HepG2 (cell line): ENCODE measurements at regions not wholly inside any gene's neighbourhood (a gene's known extent, or its start where the extent isn't known, plus 50 kb on each side); places are given as distances from the start of the nearest gene placed in this dataset.

Experiments used
- CREB1 ChIP-seq, 2 experiments: fragments of 450-650 bp in 1 of 2; IDR thresholded peaks; 2 replicates each; pipeline ENCODE4 v1.6.1; 2016 to 2017; ENCODE audit warnings: control low read depth in 1 of 2, mild to moderate bottlenecking in 1 of 2, missing compliant biosample characterization in 1 of 2, missing genetic modification characterization in 1 of 2
- ESRRA ChIP-seq: sonication (generic); formaldehyde crosslinking; IDR thresholded peaks from 2 replicates; pipeline ENCODE4 v1.5.1; 2020; ENCODE audit warnings: mild to moderate bottlenecking, low read depth, missing genetic modification reagents
- JUN ChIP-seq: sonication (generic); formaldehyde crosslinking; IDR thresholded peaks from 2 replicates; pipeline ENCODE4 v1.4.0; 2020; ENCODE audit warnings: mild to moderate bottlenecking, missing genetic modification reagents
- TOPORS ChIP-seq: sonication (generic); formaldehyde crosslinking; IDR thresholded peaks from 2 replicates; pipeline ENCODE4 v1.8.0; 2023; ENCODE audit warnings: mild to moderate bottlenecking, missing genetic modification reagents
- ZNF615 ChIP-seq: sonication (generic); formaldehyde crosslinking; IDR thresholded peaks from 2 replicates; pipeline ENCODE4 v1.5.0; 2020; ENCODE audit warnings: mild to moderate bottlenecking, missing genetic modification reagents, borderline replicate concordance
- ZNF670 ChIP-seq: sonication (generic); formaldehyde crosslinking; IDR thresholded peaks from 2 replicates; pipeline ENCODE4 v1.8.0; 2022; ENCODE audit warnings: mild to moderate bottlenecking, missing genetic modification reagents, borderline replicate concordance
- ZNF724P ChIP-seq: sonication (generic); formaldehyde crosslinking; IDR thresholded peaks from 2 replicates; pipeline ENCODE4 v1.8.0; 2022; ENCODE audit warnings: missing genetic modification reagents, borderline replicate concordance
- TF ChIP-seq, protein P1 (sequence below): sonication (generic); formaldehyde crosslinking; IDR thresholded peaks from 2 replicates; pipeline ENCODE4 v1.4.0; 2020; ENCODE audit warnings: missing genetic modification reagents
- TF ChIP-seq, protein P2 (sequence below): IDR thresholded peaks from 2 replicates; pipeline ENCODE4 v1.6.1; 2016; ENCODE audit warnings: missing biosample characterization, missing genetic modification reagents, low read depth
- TF ChIP-seq, protein P3 (sequence below): sonication (generic); formaldehyde crosslinking; IDR thresholded peaks from 2 replicates; pipeline ENCODE4 v1.5.1; 2020; ENCODE audit warnings: mild to moderate bottlenecking, missing genetic modification reagents
- TF ChIP-seq, protein P4 (sequence below): IDR thresholded peaks from 2 replicates; pipeline ENCODE4 v1.6.1; 2012; ENCODE audit warnings: inconsistent platforms
- TF ChIP-seq, protein P5 (sequence below): sonication (generic); formaldehyde crosslinking; IDR thresholded peaks from 2 replicates; pipeline ENCODE4 v1.5.0; 2020; ENCODE audit warnings: mild to moderate bottlenecking, missing genetic modification reagents, moderate library complexity

DNA sequence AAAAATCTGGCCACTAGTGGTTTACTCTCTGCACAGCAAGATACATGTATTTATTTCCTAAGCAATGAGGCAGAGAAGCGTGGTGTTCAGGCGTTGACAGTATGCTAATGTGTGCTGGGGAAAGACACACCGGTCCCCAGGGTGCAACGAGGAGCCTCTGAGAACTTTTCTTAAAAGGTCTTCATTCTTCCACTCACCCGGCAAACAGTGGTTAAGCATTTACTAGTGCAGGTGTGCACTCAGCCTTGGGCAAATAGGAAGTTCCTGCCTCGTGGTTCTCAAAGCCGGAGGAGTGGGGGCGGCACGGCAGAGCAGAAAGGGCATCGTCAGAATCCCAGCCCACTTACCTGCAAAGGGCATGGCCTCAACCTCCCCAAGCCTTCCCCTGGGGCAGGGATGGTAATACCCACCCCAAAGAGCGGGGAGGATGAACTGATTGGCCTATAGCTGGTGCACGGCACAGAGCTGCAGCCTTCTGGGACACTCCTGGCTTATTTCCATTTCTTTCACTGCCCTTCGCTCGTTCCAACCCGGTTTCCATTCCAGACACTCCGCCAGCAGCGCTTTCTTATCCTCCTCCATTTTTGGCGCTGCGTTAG lies 184.3 kb upstream of the CTBP2 start:
- TF ChIP-seq ZNF670 (CRISPR knock-in tag), result no peak
- no peak for TF ChIP-seq ZNF615
- TF ChIP-seq, protein P1, sequence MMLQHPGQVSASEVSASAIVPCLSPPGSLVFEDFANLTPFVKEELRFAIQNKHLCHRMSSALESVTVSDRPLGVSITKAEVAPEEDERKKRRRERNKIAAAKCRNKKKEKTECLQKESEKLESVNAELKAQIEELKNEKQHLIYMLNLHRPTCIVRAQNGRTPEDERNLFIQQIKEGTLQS (CRISPR knock-in tag), result no peak
- no peak for TF ChIP-seq JUN (CRISPR knock-in tag)
- TF ChIP-seq ESRRA (CRISPR knock-in tag), result no peak
- TF ChIP-seq ZNF724P (CRISPR knock-in tag), result no peak
- no peak for TF ChIP-seq TOPORS (CRISPR knock-in tag)
- no peak for TF ChIP-seq CREB1 (IDR thresholded peaks at IDR 0.05)
- TF ChIP-seq CREB1 (CRISPR knock-in tag; IDR thresholded peaks at IDR 0.05), result no peak
- TF ChIP-seq, protein P2, sequence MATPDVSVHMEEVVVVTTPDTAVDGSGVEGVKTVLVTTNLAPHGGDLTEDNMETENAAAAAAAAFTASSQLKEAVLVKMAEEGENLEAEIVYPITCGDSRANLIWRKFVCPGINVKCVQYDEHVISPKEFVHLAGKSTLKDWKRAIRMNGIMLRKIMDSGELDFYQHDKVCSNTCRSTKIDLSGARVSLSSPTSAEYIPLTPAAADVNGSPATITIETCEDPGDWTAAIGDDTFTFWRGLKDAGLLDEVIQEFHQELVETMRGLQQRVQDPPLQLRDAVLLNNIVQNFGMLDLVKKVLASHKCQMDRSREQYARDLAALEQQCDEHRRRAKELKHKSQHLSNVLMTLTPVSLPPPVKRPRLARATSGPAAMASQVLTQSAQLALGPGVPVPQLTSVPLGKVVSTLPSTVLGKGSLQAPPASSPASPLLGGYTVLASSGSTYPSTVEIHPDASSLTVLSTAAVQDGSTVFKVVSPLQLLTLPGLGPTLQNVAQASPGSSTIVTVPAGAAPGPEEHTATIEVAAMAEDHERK (CRISPR knock-in tag), result no peak
- TF ChIP-seq, protein P3, sequence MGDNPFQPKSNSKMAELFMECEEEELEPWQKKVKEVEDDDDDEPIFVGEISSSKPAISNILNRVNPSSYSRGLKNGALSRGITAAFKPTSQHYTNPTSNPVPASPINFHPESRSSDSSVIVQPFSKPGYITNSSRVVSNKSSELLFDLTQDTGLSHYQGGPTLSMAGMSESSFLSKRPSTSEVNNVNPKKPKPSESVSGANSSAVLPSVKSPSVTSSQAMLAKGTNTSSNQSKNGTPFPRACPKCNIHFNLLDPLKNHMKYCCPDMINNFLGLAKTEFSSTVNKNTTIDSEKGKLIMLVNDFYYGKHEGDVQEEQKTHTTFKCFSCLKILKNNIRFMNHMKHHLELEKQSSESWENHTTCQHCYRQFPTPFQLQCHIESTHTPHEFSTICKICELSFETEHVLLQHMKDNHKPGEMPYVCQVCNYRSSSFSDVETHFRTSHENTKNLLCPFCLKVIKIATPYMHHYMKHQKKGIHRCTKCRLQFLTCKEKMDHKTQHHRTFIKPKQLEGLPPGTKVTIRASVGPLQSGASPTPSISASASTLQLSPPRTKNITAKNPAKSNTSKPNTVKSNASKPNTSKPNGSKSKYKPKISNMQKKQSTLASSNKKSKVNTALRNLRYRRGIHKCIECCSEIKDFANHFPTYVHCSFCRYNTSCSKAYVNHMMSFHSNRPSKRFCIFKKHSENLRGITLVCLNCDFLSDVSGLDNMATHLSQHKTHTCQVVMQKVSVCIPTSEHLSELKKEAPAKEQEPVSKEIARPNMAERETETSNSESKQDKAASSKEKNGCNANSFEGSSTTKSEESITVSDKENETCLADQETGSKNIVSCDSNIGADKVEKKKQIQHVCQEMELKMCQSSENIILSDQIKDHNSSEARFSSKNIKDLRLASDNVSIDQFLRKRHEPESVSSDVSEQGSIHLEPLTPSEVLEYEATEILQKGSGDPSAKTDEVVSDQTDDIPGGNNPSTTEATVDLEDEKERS (CRISPR knock-in tag), result no peak
- TF ChIP-seq, protein P4, sequence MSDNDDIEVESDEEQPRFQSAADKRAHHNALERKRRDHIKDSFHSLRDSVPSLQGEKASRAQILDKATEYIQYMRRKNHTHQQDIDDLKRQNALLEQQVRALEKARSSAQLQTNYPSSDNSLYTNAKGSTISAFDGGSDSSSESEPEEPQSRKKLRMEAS, result no peak
- TF ChIP-seq, protein P5, sequence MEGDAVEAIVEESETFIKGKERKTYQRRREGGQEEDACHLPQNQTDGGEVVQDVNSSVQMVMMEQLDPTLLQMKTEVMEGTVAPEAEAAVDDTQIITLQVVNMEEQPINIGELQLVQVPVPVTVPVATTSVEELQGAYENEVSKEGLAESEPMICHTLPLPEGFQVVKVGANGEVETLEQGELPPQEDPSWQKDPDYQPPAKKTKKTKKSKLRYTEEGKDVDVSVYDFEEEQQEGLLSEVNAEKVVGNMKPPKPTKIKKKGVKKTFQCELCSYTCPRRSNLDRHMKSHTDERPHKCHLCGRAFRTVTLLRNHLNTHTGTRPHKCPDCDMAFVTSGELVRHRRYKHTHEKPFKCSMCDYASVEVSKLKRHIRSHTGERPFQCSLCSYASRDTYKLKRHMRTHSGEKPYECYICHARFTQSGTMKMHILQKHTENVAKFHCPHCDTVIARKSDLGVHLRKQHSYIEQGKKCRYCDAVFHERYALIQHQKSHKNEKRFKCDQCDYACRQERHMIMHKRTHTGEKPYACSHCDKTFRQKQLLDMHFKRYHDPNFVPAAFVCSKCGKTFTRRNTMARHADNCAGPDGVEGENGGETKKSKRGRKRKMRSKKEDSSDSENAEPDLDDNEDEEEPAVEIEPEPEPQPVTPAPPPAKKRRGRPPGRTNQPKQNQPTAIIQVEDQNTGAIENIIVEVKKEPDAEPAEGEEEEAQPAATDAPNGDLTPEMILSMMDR (CRISPR knock-in tag), result no peak
